Lower leg skin (tissue), 3 donors: ENCODE measurements at regions not wholly inside any gene's neighbourhood (a gene's known extent, or its start where the extent isn't known, plus 50 kb on each side); places are given as distances from the start of the nearest gene placed in this dataset.

Experiments
- POLR2A ChIP-seq, 2 donors: fragments of 450-650 bp; IDR thresholded peaks; one replicate each; pipeline ENCODE4 v1.6.1; 2016 to 2017; ENCODE audit warnings: antibody characterized with exemption in 2 of 2, mild to moderate bottlenecking in 1 of 2, moderate library complexity in 1 of 2
- TF ChIP-seq, protein P1 (sequence below), 3 donors: fragments of 450-650 bp; IDR thresholded peaks; one replicate each; pipeline ENCODE4 v1.5.1; 2016; ENCODE audit warnings: antibody characterized with exemption in 3 of 3, mild to moderate bottlenecking in 3 of 3, moderate library complexity in 2 of 3

GRCh38 chr11:70866834-70867233 is 385.5 kb downstream of the SHANK2 start:
- TF ChIP-seq, protein P1, sequence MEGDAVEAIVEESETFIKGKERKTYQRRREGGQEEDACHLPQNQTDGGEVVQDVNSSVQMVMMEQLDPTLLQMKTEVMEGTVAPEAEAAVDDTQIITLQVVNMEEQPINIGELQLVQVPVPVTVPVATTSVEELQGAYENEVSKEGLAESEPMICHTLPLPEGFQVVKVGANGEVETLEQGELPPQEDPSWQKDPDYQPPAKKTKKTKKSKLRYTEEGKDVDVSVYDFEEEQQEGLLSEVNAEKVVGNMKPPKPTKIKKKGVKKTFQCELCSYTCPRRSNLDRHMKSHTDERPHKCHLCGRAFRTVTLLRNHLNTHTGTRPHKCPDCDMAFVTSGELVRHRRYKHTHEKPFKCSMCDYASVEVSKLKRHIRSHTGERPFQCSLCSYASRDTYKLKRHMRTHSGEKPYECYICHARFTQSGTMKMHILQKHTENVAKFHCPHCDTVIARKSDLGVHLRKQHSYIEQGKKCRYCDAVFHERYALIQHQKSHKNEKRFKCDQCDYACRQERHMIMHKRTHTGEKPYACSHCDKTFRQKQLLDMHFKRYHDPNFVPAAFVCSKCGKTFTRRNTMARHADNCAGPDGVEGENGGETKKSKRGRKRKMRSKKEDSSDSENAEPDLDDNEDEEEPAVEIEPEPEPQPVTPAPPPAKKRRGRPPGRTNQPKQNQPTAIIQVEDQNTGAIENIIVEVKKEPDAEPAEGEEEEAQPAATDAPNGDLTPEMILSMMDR (IDR thresholded peaks at IDR 0.05), result no peak
- no peak for TF ChIP-seq POLR2A (IDR thresholded peaks at IDR 0.05)
